Panc1 (cell line): ENCODE measurements at regions not wholly inside any gene's neighbourhood (a gene's known extent, or its start where the extent isn't known, plus 50 kb on each side); places are given as distances from the start of the nearest gene placed in this dataset.

Experiments used
- ATAC-seq: fragments of 200-7000 bp; cut with Tn5 transposase; 2 replicates; pipeline ENCODE4 v1.9.1; 2020; ENCODE audit warnings: mild to moderate bottlenecking, moderate library complexity
- BruUV-seq: library from RNA; stranded (reverse); fragments of 400-500 nt; replicated peaks from 2 replicates; lab custom pipeline; 2021; lab: Mats Ljungman, UMichigan
- CTCF ChIA-PET: fragments of 300-600 bp; sonication (Branson Sonifier 250); formaldehyde crosslinking; loops from one replicate; lab custom pipeline; 2022; ENCODE audit warnings: antibody characterized with exemption; lab: Charles Lee
- POLR2A ChIA-PET: fragments of 300-600 bp; sonication (Branson Sonifier 250); formaldehyde crosslinking; loops from one replicate; lab custom pipeline; 2022; ENCODE audit warnings: antibody characterized with exemption; lab: Charles Lee
- DNase-seq: peaks from one replicate; pipeline ENCODE4 v3.0.0-alpha.2; 2010; ENCODE audit warnings: low read depth, low spot score
- H3K27ac ChIP-seq: 2 replicates; pipeline ENCODE4 v1.5.1; 2011; ENCODE audit warnings: mild to moderate bottlenecking, low read length, inconsistent platforms
- H3K27me3 ChIP-seq: fragments of 200-500 bp; sonication (Bioruptor generic); 2 replicates; pipeline ENCODE4 v1.6.0; 2014; ENCODE audit warnings: low read length, inconsistent platforms; ENCODE audit not compliant: control insufficient read depth, insufficient read depth
- H3K36me3 ChIP-seq: fragments of 200-500 bp; sonication (Bioruptor generic); 2 replicates; pipeline ENCODE4 v1.5.1; 2014; ENCODE audit warnings: inconsistent platforms, mild to moderate bottlenecking, low read length, moderate library complexity; ENCODE audit not compliant: control insufficient read depth, insufficient read depth
- H3K4me1 ChIP-seq: 2 replicates; pipeline ENCODE4 v1.5.1; 2011; ENCODE audit warnings: inconsistent platforms, mild to moderate bottlenecking, low read length, moderate library complexity; ENCODE audit not compliant: control insufficient read depth, insufficient read depth
- H3K4me3 ChIP-seq, 2 experiments: 2 replicates each; pipeline ENCODE4 v1.5.1; 2011 to 2012; ENCODE audit warnings: low read depth in 2 of 2, low read length in 2 of 2, mild to moderate bottlenecking in 2 of 2, inconsistent platforms in 1 of 2, moderate library complexity in 1 of 2
- H3K9me3 ChIP-seq: fragments of 200-500 bp; sonication (Bioruptor generic); 2 replicates; pipeline ENCODE4 v1.5.1; 2014; ENCODE audit warnings: low read depth, mild to moderate bottlenecking, inconsistent platforms, low read length, moderate library complexity; ENCODE audit not compliant: control insufficient read depth, insufficient read depth
- POLR2AphosphoS5 ChIP-seq: IDR thresholded peaks from 2 replicates; pipeline ENCODE4 v1.6.1; 2012; ENCODE audit warnings: mild to moderate bottlenecking, low read depth, low read length, moderate library complexity
- SIN3A ChIP-seq: IDR thresholded peaks from 2 replicates; pipeline ENCODE4 v1.6.1; 2012; ENCODE audit warnings: low read depth, mild to moderate bottlenecking, low read length, moderate library complexity, borderline replicate concordance; ENCODE audit not compliant: insufficient read depth
- TCF7L2 ChIP-seq: IDR thresholded peaks from 2 replicates; pipeline ENCODE4 v1.6.1; 2011; ENCODE audit warnings: mild to moderate bottlenecking, low read depth, low read length, inconsistent platforms
- in situ Hi-C: cut with HindIII; loops from 2 replicates; pipeline ENCODE4 v1.10.0; 2016; ENCODE audit warnings: low sequenced_read_pairs, low pct_unique_long_range_greater_than_20kb
- intact Hi-C: fragments of 100-400 bp; cut with micrococcal nuclease; formaldehyde crosslinking; loops from one replicate; pipeline ENCODE4 v1.10.0; 2022; ENCODE audit not compliant: unreplicated experiment
- TF ChIP-seq, protein P1 (sequence below), 2 experiments: IDR thresholded peaks; 2 replicates each; pipeline ENCODE4 v1.6.1; 2011 to 2012; ENCODE audit warnings: low read depth in 2 of 2, control low read depth in 1 of 2, low read length in 1 of 2, mild to moderate bottlenecking in 1 of 2, moderate library complexity in 1 of 2; ENCODE audit not compliant: insufficient read depth in 1 of 2
- TF ChIP-seq, protein P2 (sequence below): fragments of 450-650 bp; IDR thresholded peaks from 2 replicates; pipeline ENCODE4 v1.5.1; 2017; ENCODE audit warnings: mild to moderate bottlenecking

DNA sequence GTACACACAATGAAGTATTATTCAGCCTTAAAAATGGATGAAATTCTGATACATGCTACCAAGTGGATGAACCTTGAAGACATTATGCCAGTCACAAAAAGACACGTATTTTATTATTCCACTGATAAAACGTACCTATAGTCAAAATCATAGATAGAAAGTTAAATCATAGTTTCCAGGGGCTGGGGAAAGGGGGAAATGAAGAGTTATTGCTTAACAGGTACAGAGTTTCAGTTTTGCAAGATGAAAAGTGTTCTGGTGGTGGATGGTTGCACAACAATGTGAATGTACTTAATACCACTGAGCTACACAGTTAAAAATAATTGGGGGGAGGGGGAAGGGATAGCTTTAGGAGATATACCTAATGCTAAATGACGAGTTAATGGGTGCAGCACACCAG, 63.5 kb upstream of the FOXN2 start:
- intact Hi-C loops, result no loop called here
- no TSS peak for BruUV-seq
- Histone ChIP-seq H3K9me3 (no peaks in the 10 kb centered on the region), H3K36me3 (no peaks in the 10 kb centered on the region), H3K4me3 (no peak overlapping the region), H3K27me3 (no peaks in the 10 kb centered on the region), H3K4me1 (peaks cover 5% of the 10 kb centered on the region; the same call in 1 of the 2 replicates), H3K27ac (no peak overlapping the region)
- POLR2A ChIA-PET, result no interaction called here
- no peak for TF ChIP-seq SIN3A
- TF ChIP-seq, protein P1, sequence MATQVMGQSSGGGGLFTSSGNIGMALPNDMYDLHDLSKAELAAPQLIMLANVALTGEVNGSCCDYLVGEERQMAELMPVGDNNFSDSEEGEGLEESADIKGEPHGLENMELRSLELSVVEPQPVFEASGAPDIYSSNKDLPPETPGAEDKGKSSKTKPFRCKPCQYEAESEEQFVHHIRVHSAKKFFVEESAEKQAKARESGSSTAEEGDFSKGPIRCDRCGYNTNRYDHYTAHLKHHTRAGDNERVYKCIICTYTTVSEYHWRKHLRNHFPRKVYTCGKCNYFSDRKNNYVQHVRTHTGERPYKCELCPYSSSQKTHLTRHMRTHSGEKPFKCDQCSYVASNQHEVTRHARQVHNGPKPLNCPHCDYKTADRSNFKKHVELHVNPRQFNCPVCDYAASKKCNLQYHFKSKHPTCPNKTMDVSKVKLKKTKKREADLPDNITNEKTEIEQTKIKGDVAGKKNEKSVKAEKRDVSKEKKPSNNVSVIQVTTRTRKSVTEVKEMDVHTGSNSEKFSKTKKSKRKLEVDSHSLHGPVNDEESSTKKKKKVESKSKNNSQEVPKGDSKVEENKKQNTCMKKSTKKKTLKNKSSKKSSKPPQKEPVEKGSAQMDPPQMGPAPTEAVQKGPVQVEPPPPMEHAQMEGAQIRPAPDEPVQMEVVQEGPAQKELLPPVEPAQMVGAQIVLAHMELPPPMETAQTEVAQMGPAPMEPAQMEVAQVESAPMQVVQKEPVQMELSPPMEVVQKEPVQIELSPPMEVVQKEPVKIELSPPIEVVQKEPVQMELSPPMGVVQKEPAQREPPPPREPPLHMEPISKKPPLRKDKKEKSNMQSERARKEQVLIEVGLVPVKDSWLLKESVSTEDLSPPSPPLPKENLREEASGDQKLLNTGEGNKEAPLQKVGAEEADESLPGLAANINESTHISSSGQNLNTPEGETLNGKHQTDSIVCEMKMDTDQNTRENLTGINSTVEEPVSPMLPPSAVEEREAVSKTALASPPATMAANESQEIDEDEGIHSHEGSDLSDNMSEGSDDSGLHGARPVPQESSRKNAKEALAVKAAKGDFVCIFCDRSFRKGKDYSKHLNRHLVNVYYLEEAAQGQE (IDR thresholded peaks at IDR 0.05; ENCODE audit: insufficient read depth in 1 of 2, low read depth in 2 of 2, low read length in 1 of 2), result no peak
- DNase-seq (no peak), ATAC-seq (no peak)
- CTCF ChIA-PET, result no interaction called here
- in situ Hi-C loops, result no loop called here

DNA sequence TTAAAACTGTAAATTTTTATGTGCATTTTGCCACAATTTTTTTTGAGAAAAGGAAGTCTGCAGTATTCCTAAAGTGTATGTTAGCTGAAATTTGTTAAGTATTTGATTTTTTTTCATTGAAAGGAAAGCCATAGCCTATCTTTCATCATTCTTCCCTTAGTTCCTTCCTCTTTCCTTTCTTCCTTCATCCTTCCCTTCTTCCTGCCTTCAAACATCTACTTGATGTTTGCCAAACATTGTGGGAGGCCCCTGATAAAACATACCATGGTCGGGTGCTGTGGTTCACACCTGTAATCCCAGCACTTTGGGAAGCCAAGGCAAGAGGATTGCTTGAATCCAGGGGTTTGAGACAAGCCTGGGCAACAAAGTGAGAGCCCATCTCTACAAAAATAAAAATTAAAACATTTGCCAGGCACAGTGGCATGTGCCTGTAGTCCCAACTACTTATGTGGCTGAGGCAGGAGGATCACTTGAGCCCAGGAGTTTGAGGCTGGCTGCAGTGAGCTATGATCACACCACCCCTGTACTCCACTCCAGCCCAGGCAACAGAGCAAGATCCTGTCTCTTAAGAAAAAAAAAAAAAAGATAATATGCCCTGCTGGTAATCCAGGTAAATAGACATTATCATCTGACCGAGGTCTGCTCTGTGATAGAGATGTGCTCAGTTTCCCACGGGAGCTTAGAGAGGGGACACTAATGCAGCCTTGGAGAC, 62.9 kb upstream of the FOXN2 start:
- ATAC-seq (no peak), DNase-seq (no peak)
- H3K27ac ChIP-seq, result no peak overlapping the region
- POLR2A ChIA-PET, result no interaction called here
- CTCF ChIA-PET, result no interaction called here
- TF ChIP-seq, protein P2, sequence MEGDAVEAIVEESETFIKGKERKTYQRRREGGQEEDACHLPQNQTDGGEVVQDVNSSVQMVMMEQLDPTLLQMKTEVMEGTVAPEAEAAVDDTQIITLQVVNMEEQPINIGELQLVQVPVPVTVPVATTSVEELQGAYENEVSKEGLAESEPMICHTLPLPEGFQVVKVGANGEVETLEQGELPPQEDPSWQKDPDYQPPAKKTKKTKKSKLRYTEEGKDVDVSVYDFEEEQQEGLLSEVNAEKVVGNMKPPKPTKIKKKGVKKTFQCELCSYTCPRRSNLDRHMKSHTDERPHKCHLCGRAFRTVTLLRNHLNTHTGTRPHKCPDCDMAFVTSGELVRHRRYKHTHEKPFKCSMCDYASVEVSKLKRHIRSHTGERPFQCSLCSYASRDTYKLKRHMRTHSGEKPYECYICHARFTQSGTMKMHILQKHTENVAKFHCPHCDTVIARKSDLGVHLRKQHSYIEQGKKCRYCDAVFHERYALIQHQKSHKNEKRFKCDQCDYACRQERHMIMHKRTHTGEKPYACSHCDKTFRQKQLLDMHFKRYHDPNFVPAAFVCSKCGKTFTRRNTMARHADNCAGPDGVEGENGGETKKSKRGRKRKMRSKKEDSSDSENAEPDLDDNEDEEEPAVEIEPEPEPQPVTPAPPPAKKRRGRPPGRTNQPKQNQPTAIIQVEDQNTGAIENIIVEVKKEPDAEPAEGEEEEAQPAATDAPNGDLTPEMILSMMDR, result no peak
- TF ChIP-seq, protein P1 (IDR thresholded peaks at IDR 0.05; ENCODE audit: insufficient read depth in 1 of 2, low read depth in 2 of 2, low read length in 1 of 2), result no peak
- no peak for TF ChIP-seq SIN3A
- TF ChIP-seq POLR2AphosphoS5, result no peak
- no peak for TF ChIP-seq TCF7L2
- peaks cover 5% of the 10 kb centered on the region; the same call in 1 of the 2 replicates for H3K4me1 ChIP-seq
- BruUV-seq, result no TSS peak
- no peaks in the 10 kb centered on the region for H3K27me3 ChIP-seq
- H3K36me3 ChIP-seq, result no peaks in the 10 kb centered on the region
- in situ Hi-C loops, result no loop called here
- no peaks in the 10 kb centered on the region for H3K9me3 ChIP-seq
- intact Hi-C loops, result no loop called here
- no peak overlapping the region for H3K4me3 ChIP-seq
